ENCODE measurements at regions not wholly inside any gene's neighbourhood (a gene's known extent, or its start where the extent isn't known, plus 50 kb on each side); places are given as distances from the start of the nearest gene placed in this dataset.

GRCh38 chr4:178554352-178554751 lies 1112.1 kb upstream of the AGA start:
- Histone ChIP-seq H3K36me3 (ENCODE audit: insufficient read depth, low read length) (no peaks in the 10 kb centered on the region), H3K4me3 (ENCODE audit: low read depth, low read length) (no peak overlapping the region), H3K27ac (ENCODE audit: low read depth, low read length) (no peak overlapping the region), H3K27me3 (ENCODE audit: insufficient read depth, low read length) (no peaks in the 10 kb centered on the region), H2AFZ (ENCODE audit: low read length, unreplicated experiment) (no peak overlapping the region), H3K79me2 (ENCODE audit: control insufficient read depth, insufficient read depth, low read length, unreplicated experiment) (no peaks in the 10 kb centered on the region), H3K4me1 (ENCODE audit: control insufficient read depth, insufficient read depth, low read length, unreplicated experiment) (no peaks in the 10 kb centered on the region)

GRCh38 chr4:178556796-178557195 lies 1114.6 kb upstream of the AGA start:
- Histone ChIP-seq H3K4me3 (ENCODE audit: low read depth, low read length) (no peak overlapping the region), H3K36me3 (ENCODE audit: insufficient read depth, low read length) (no peaks in the 10 kb centered on the region), H3K4me1 (ENCODE audit: control insufficient read depth, insufficient read depth, low read length, unreplicated experiment) (no peaks in the 10 kb centered on the region), H2AFZ (ENCODE audit: low read length, unreplicated experiment) (no peak overlapping the region), H3K27me3 (ENCODE audit: insufficient read depth, low read length) (no peaks in the 10 kb centered on the region), H3K79me2 (ENCODE audit: control insufficient read depth, insufficient read depth, low read length, unreplicated experiment) (no peaks in the 10 kb centered on the region), H3K27ac (ENCODE audit: low read depth, low read length) (no peak overlapping the region)

- no peak overlapping the region for H3K4me3 ChIP-seq (ENCODE audit: low read depth, low read length)
- no peak overlapping the region for H2AFZ ChIP-seq (ENCODE audit: low read length, unreplicated experiment)
- H3K27me3 ChIP-seq (ENCODE audit: insufficient read depth, low read length) = no peaks in the 10 kb centered on the region
- H3K79me2 ChIP-seq (ENCODE audit: control insufficient read depth, insufficient read depth, low read length, unreplicated experiment) = no peaks in the 10 kb centered on the region
- no peak overlapping the region for H3K27ac ChIP-seq (ENCODE audit: low read depth, low read length)
- no peaks in the 10 kb centered on the region for H3K36me3 ChIP-seq (ENCODE audit: insufficient read depth, low read length)
- H3K4me1 ChIP-seq (ENCODE audit: control insufficient read depth, insufficient read depth, low read length, unreplicated experiment) = no peaks in the 10 kb centered on the region
Observed at GRCh38 chr4:178577933-178578332, 1135.7 kb upstream of the AGA start.

- Histone ChIP-seq H3K27ac (ENCODE audit: low read depth, low read length) (no peak overlapping the region), H3K4me1 (ENCODE audit: control insufficient read depth, insufficient read depth, low read length, unreplicated experiment) (no peaks in the 10 kb centered on the region), H3K79me2 (ENCODE audit: control insufficient read depth, insufficient read depth, low read length, unreplicated experiment) (no peaks in the 10 kb centered on the region), H3K4me3 (ENCODE audit: low read depth, low read length) (no peak overlapping the region), H2AFZ (ENCODE audit: low read length, unreplicated experiment) (no peak overlapping the region), H3K27me3 (ENCODE audit: insufficient read depth, low read length) (no peaks in the 10 kb centered on the region), H3K36me3 (ENCODE audit: insufficient read depth, low read length) (no peaks in the 10 kb centered on the region)
Observed at GRCh38 chr4:178595500-178596138, 1153.4 kb upstream of the AGA start.

GRCh38 chr4:178598672-178599071 lies 1156.4 kb upstream of the AGA start:
- no peaks in the 10 kb centered on the region for H3K79me2 ChIP-seq (ENCODE audit: control insufficient read depth, insufficient read depth, low read length, unreplicated experiment)
- no peak overlapping the region for H2AFZ ChIP-seq (ENCODE audit: low read length, unreplicated experiment)
- no peaks in the 10 kb centered on the region for H3K4me1 ChIP-seq (ENCODE audit: control insufficient read depth, insufficient read depth, low read length, unreplicated experiment)
- no peaks in the 10 kb centered on the region for H3K36me3 ChIP-seq (ENCODE audit: insufficient read depth, low read length)
- H3K4me3 ChIP-seq (ENCODE audit: low read depth, low read length) = no peak overlapping the region
- no peak overlapping the region for H3K27ac ChIP-seq (ENCODE audit: low read depth, low read length)
- no peaks in the 10 kb centered on the region for H3K27me3 ChIP-seq (ENCODE audit: insufficient read depth, low read length)

GRCh38 chr4:178599521-178599920 lies 1157.3 kb upstream of the AGA start:
- no peak overlapping the region for H3K27ac ChIP-seq (ENCODE audit: low read depth, low read length)

GRCh38 chr4:178602833-178603232 lies 1160.6 kb upstream of the AGA start:
- no peak overlapping the region for H3K4me3 ChIP-seq (ENCODE audit: low read depth, low read length)
- H2AFZ ChIP-seq (ENCODE audit: low read length, unreplicated experiment) = no peak overlapping the region
- H3K4me1 ChIP-seq (ENCODE audit: control insufficient read depth, insufficient read depth, low read length, unreplicated experiment) = no peaks in the 10 kb centered on the region
- H3K27ac ChIP-seq (ENCODE audit: low read depth, low read length) = no peak overlapping the region
- H3K27me3 ChIP-seq (ENCODE audit: insufficient read depth, low read length) = no peaks in the 10 kb centered on the region
- no peaks in the 10 kb centered on the region for H3K79me2 ChIP-seq (ENCODE audit: control insufficient read depth, insufficient read depth, low read length, unreplicated experiment)
- no peaks in the 10 kb centered on the region for H3K36me3 ChIP-seq (ENCODE audit: insufficient read depth, low read length)

More at GRCh38 chr4:178599521-178599920, 1157.3 kb upstream of the AGA start:
- no peaks in the 10 kb centered on the region for H3K27me3 ChIP-seq (ENCODE audit: insufficient read depth, low read length)
- H2AFZ ChIP-seq (ENCODE audit: low read length, unreplicated experiment) = no peak overlapping the region
- no peak overlapping the region for H3K4me3 ChIP-seq (ENCODE audit: low read depth, low read length)
- H3K36me3 ChIP-seq (ENCODE audit: insufficient read depth, low read length) = no peaks in the 10 kb centered on the region
- no peaks in the 10 kb centered on the region for H3K79me2 ChIP-seq (ENCODE audit: control insufficient read depth, insufficient read depth, low read length, unreplicated experiment)
- no peaks in the 10 kb centered on the region for H3K4me1 ChIP-seq (ENCODE audit: control insufficient read depth, insufficient read depth, low read length, unreplicated experiment)

GRCh38 chr4:178611062-178611461 lies 1168.8 kb upstream of the AGA start:
- Histone ChIP-seq H3K27ac (ENCODE audit: low read depth, low read length) (no peak overlapping the region), H3K4me1 (ENCODE audit: control insufficient read depth, insufficient read depth, low read length, unreplicated experiment) (no peaks in the 10 kb centered on the region), H3K27me3 (ENCODE audit: insufficient read depth, low read length) (no peaks in the 10 kb centered on the region), H3K36me3 (ENCODE audit: insufficient read depth, low read length) (no peaks in the 10 kb centered on the region), H3K4me3 (ENCODE audit: low read depth, low read length) (no peak overlapping the region), H2AFZ (ENCODE audit: low read length, unreplicated experiment) (no peak overlapping the region), H3K79me2 (ENCODE audit: control insufficient read depth, insufficient read depth, low read length, unreplicated experiment) (no peaks in the 10 kb centered on the region)

- no peaks in the 10 kb centered on the region for H3K4me1 ChIP-seq (ENCODE audit: control insufficient read depth, insufficient read depth, low read length, unreplicated experiment)
- no peak overlapping the region for H3K27ac ChIP-seq (ENCODE audit: low read depth, low read length)
- no peak overlapping the region for H3K4me3 ChIP-seq (ENCODE audit: low read depth, low read length)
- no peaks in the 10 kb centered on the region for H3K36me3 ChIP-seq (ENCODE audit: insufficient read depth, low read length)
- no peak overlapping the region for H2AFZ ChIP-seq (ENCODE audit: low read length, unreplicated experiment)
- H3K79me2 ChIP-seq (ENCODE audit: control insufficient read depth, insufficient read depth, low read length, unreplicated experiment) = no peaks in the 10 kb centered on the region
- H3K27me3 ChIP-seq (ENCODE audit: insufficient read depth, low read length) = no peaks in the 10 kb centered on the region
Observed at GRCh38 chr4:178612733-178613132, 1170.5 kb upstream of the AGA start.

GRCh38 chr4:178632415-178632814 lies 1190.2 kb upstream of the AGA start:
- H3K36me3 ChIP-seq (ENCODE audit: insufficient read depth, low read length) = no peaks in the 10 kb centered on the region
- H2AFZ ChIP-seq (ENCODE audit: low read length, unreplicated experiment) = no peak overlapping the region
- H3K27me3 ChIP-seq (ENCODE audit: insufficient read depth, low read length) = no peaks in the 10 kb centered on the region
- no peaks in the 10 kb centered on the region for H3K4me1 ChIP-seq (ENCODE audit: control insufficient read depth, insufficient read depth, low read length, unreplicated experiment)
- no peak overlapping the region for H3K27ac ChIP-seq (ENCODE audit: low read depth, low read length)
- H3K4me3 ChIP-seq (ENCODE audit: low read depth, low read length) = no peak overlapping the region
- no peaks in the 10 kb centered on the region for H3K79me2 ChIP-seq (ENCODE audit: control insufficient read depth, insufficient read depth, low read length, unreplicated experiment)

GRCh38 chr4:178633263-178633662 lies 1191.0 kb upstream of the AGA start:
- no peak overlapping the region for H3K27ac ChIP-seq (ENCODE audit: low read depth, low read length)
- H3K27me3 ChIP-seq (ENCODE audit: insufficient read depth, low read length) = no peaks in the 10 kb centered on the region
- H3K79me2 ChIP-seq (ENCODE audit: control insufficient read depth, insufficient read depth, low read length, unreplicated experiment) = no peaks in the 10 kb centered on the region
- H3K4me3 ChIP-seq (ENCODE audit: low read depth, low read length) = no peak overlapping the region
- H3K36me3 ChIP-seq (ENCODE audit: insufficient read depth, low read length) = no peaks in the 10 kb centered on the region
- H2AFZ ChIP-seq (ENCODE audit: low read length, unreplicated experiment) = no peak overlapping the region
- H3K4me1 ChIP-seq (ENCODE audit: control insufficient read depth, insufficient read depth, low read length, unreplicated experiment) = no peaks in the 10 kb centered on the region
